GM18498 (cell line): ENCODE measurements at regions not wholly inside any gene's neighbourhood (a gene's known extent, or its start where the extent isn't known, plus 50 kb on each side); places are given as distances from the start of the nearest gene placed in this dataset.
"Not testable (repeated sequence)": the region's sequence is repeated elsewhere in the genome, so short reads cannot be mapped to it uniquely, and the experiment has no call there.

ENCODE experiments used
- ATAC-seq: cut with Tn5 transposase; IDR thresholded peaks from one replicate; pipeline ENCODE4 v1.9.1; 2021; ENCODE audit warnings: mild to moderate bottlenecking, moderate library complexity; ENCODE audit not compliant: unreplicated experiment

DNA sequence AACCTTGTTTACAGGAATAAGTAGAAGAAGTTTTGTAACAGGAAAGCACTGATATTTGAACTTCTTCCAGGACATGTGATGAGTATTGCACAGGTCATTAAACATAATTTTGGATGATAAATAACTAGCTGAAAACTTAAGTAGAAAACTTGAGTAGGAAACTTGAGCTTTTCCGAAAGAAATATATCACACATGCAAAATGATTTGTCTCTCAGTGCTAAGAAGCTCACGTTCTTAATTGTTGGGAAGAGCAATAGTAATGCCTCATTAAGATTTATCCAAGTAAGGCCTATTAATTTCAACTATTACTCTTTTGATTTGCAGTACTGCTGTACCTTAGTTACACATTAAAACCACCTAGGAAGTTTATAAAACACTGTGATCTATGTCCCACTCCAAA lies 1921.9 kb upstream of the LRRTM1 start:
- ATAC-seq = no peak

DNA sequence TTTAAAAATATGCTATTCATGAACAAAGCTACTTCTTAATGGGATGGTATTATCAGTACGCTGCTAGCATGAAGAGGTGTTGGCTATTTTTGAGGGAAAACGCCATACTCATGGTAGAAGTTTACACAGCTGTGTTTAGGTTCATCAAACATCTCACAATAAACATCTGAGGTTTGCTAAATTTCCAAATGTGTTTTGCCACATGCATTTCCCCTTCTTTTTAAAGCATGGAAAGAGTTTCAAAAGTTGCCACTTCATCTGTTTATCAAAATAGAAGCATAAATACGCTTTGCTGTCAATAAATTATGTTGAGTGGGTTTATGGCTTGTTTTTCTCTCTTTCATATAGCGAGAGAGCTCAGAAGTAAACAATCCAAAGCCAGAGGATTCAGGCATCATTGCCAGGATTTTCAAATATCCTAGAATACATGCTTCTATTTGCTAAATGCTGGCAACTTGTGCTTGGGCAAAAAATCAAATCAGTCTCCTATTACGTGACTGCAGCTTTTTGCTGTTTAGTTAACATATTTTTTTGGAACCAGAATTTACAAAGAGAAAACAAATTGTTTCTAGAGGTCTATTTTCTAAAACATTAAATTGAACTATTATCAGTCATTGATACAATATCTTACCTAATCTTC lies 1919.9 kb upstream of the LRRTM1 start:
- ATAC-seq = no peak

GRCh38 chr2:82215212-82215611 lies 1910.7 kb upstream of the LRRTM1 start:
- ATAC-seq = no peak

GRCh38 chr2:82199493-82199852 lies 1894.9 kb upstream of the LRRTM1 start:
- ATAC-seq = no peak

DNA sequence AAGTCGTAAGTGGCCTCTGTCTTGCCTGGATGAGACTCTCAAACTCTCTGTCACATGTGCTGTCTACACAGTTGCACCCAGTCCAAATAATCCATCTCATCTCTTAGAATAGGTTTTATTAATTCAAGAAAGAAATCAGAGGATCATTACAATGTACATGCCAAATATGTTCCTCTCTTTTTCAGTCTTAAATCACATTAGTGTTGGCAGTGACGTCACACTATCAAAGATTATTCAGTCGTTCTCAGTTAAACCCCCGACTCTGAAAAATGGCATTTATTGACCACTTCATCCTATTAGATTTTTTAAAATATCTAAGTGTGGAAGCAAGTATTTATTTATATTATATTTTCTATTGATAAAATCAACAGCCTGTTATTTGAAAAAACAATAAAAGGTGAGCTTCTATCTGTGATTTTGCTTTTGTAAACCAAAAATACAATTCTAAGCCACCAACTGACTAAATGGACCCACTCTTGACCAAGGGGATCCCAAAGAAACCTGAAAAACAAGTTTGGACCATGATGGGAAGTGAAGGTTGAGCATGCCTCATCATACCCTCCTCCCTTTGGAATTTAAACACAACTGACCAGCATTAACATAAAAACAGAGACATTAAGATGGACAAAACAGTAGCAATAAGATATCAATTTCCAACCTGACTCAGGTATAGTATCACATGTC lies 1894.4 kb upstream of the LRRTM1 start:
- no peak for ATAC-seq

GRCh38 chr2:82182270-82182669 lies 1877.7 kb upstream of the LRRTM1 start:
- no peak for ATAC-seq

DNA sequence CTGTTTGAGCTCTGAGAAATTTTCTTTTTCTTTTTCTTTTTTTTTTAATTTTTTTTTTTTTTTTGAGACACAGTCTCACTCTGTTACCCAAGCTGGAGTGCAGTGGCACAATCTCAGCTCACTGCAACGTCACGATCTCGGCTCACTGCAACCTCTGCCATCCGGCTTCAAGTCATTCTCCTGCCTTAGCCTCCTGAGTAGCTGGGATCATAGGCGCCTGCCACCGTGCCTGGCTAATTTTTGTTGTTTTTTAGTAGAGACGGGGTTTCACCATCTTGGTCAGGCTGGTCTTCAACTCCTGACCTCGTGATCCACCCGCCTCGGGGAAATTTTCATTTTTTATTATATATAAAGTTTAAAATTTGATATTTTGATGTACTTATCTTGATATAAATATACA lies 1870.7 kb upstream of the LRRTM1 start:
- ATAC-seq = not testable (repeated sequence)

- ATAC-seq = no peak
Measured at GRCh38 chr2:82172483-82172882, 1867.9 kb upstream of the LRRTM1 start.

DNA sequence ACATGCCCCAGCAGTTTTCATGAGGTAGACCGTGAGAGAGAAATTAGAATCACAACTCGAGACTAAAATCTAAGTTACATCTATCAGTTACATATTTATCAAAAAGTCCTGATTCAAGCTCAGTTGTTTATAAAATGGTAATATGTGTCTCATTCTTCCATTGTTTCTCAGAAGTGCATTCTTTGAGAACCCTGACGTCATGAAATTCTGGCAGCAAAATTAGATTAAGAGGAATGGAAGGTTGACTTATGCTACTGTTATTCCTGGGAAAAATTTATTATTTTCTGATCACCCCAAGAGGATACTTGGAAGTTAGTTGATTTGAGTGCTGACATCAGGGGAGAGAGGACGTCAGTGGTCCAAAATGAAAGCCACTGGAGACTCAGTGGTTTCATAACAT lies 1864.8 kb upstream of the LRRTM1 start:
- no peak for ATAC-seq

DNA sequence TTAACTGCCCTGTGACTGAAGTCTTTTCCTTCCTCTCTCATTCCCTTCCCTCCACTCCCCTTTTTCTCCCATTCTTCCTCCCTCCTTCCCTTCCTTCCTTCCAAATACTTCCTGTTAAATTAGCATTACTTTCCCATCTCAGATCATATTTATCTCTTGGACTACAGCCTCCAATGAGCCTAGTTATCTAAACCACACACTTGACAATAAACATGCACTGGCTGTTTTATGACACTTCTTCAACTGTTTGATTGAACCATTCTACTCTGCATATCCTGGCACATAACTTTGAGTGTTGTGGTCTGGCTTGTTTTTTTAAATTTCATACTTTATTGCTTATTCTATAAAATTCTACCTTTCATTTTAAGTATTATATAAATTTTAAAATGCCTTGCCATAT lies 1860.8 kb upstream of the LRRTM1 start:
- ATAC-seq = no peak

DNA sequence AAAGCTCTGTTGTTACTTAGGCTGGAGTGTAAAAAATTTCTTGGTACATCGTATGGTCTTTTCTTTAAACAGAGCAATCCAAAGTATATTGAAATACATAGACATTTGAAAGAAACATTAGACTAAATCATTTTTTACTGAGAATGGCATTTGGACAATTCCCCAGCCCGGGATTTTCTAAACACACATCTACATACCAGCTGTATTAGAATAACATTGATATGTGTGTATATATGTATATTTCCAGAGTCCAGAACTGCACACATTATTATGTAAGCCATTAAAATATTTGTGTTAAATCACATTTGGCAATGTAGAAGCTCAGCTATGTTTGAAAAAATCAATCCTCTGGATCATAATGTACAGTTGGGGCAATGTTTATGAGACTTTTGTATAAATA lies 1853.6 kb upstream of the LRRTM1 start:
- ATAC-seq = no peak

DNA sequence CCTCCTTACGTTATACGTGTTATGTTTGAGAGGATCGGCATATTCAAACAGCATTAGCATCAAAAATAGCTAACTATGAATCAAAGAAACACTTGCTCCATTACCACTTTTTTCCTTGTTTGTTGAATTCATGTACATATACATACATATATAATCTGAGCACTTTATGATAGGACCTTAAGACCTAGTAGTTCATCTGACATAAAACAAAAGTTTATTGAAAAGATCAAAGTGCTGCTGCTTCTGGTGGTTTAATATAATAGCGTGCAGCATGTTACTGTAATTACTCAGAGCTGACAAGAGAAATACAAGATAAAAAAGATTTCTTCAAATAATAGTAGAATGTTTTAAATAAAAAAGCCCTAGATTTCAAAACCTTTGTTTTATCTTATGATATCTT lies 1850.9 kb upstream of the LRRTM1 start:
- no peak for ATAC-seq

- ATAC-seq = no peak
Measured at GRCh38 chr2:82143343-82143742, 1838.8 kb upstream of the LRRTM1 start.

GRCh38 chr2:82139979-82140611 lies 1835.5 kb upstream of the LRRTM1 start:
- no peak for ATAC-seq

DNA sequence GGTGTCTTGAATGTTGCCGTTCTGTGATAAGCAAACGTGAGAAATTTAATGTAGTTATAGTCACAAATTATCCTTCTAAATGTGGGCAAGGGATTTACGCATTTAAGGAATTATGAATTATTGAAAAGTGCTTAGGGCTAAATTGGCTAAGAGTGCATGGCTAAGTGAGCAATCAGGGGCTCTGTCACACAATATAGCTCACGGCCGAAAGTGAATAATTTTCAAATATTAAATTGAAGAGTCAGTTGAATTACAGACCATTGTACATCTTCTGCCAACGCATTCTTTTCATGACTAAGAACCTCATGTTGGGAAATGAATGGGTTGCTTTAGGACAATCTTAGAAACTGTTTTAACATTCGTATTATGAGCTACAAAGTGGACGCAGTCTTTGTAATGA lies 1832.9 kb upstream of the LRRTM1 start:
- ATAC-seq = no peak

DNA sequence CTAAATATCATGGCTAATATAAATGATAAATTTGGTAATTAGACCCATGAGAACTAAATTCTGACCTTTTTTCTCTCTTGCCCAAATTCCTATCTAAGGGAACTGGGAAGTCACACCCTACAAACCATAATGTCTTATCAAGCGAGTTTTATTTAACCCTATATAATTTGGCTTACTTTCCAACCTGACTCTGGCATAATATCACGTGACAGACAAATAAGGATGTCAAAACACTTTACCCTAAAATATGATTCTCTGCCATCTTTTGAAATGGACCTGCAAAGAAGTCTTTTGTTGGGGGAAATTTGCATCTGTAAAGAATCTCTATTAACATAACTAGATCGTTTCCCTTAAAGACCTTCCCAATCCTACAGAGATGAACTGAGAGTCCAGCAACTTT lies 1823.5 kb upstream of the LRRTM1 start:
- no peak for ATAC-seq

DNA sequence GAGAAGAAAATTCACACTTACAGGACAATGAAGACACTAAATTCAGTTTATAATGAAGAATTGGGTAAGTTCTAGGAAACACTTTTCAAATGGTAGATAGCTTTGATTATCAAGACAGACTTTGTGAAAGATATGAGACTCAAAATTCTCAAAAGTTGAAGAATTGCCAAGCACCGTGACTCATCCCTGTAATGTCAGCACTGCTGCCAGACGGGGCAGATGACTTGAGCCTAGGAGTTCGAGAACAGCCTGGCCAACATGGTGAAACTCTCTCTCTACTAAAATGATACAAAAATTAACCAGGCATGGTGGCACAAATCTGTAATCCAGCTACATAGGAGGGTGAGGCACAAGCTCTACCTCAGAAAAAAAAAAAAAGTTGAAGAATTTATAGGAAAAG lies 1820.1 kb upstream of the LRRTM1 start:
- ATAC-seq = no peak

- no peak for ATAC-seq
Measured at GRCh38 chr2:82120654-82121053, 1816.1 kb upstream of the LRRTM1 start.

GRCh38 chr2:82120115-82120514 lies 1815.6 kb upstream of the LRRTM1 start:
- ATAC-seq = no peak

DNA sequence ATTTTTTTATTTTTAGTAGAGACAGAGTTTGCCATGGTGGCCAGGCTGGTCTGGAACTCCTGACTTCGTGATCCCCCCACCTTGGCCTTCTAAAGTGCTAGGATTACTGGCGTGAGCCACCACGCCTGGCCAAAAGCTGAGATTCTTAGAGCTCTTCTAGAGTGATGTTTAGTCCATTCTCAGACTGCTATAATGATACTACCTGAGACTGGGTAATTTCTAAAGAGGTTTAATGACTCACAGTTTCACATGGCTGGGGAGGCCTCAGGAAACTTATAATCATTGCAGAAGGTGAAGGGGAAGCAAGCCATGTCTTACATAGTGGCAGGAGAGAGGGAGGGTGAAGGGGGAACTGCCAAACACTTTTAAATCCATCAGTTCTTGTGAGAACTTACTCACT lies 1804.9 kb upstream of the LRRTM1 start:
- ATAC-seq = no peak

DNA sequence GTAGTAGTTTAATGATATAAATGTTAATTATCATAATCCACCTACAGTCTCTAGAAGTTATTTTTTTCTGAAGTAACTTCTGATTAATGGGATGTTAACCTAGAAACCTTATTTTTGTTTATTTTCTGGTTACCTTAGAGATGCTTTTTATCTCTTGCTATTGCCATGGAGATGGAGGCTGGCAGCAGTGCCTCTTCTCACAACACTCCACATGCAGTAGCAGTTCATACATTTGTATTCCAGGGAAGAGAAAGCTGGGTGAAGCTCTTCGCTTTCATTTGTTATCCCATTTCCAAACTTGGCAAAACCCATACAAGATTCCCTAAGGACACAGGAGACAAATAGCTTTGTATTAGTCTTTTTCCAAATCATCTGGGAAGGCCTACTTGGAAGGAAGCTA lies 1794.1 kb upstream of the LRRTM1 start:
- ATAC-seq = no peak

GRCh38 chr2:82089518-82089917 lies 1785.0 kb upstream of the LRRTM1 start:
- ATAC-seq = no peak
